Nephron (organoid): ENCODE measurements at regions not wholly inside any gene's neighbourhood (a gene's known extent, or its start where the extent isn't known, plus 50 kb on each side); places are given as distances from the start of the nearest gene placed in this dataset.

Experiments
- H3K27ac Mint-ChIP-seq, 3 experiments: 2 replicates each; pipeline ENCODE4 v1.8.0; 2020; ENCODE audit warnings: mixed read lengths in 3 of 3, mild to moderate bottlenecking in 2 of 3, moderate library complexity in 1 of 3
- H3K27me3 Mint-ChIP-seq: 2 replicates; pipeline ENCODE4 v1.8.0; 2021; ENCODE audit warnings: low read depth, mild to moderate bottlenecking, moderate library complexity, mixed read lengths
- H3K36me3 Mint-ChIP-seq: 2 replicates; pipeline ENCODE4 v1.8.0; 2020; ENCODE audit warnings: low read depth, mixed read lengths
- H3K4me1 Mint-ChIP-seq: 2 replicates; pipeline ENCODE4 v1.8.0; 2020; ENCODE audit warnings: mixed read lengths
- H3K4me3 Mint-ChIP-seq, 3 experiments: 2 replicates each; pipeline ENCODE4 v1.8.0; 2020; ENCODE audit warnings: mild to moderate bottlenecking in 3 of 3, mixed read lengths in 3 of 3, moderate library complexity in 2 of 3
- H3K9me3 Mint-ChIP-seq: 2 replicates; pipeline ENCODE4 v1.8.0; 2020; ENCODE audit warnings: mixed read lengths
- CTCF ChIP-seq, 3 experiments: fragments of 200-600 bp; sonication (generic); IDR thresholded peaks; one replicate each; pipeline ENCODE4 v1.5.0; 2021; ENCODE audit warnings: antibody characterized with exemption in 3 of 3; ENCODE audit not compliant: unreplicated experiment in 3 of 3

- no peaks in the 10 kb centered on the region for H3K27me3 Mint-ChIP-seq
- peak; percentile 45 to 60 (median 47) for TF ChIP-seq CTCF (IDR thresholded peaks at IDR 0.05; ENCODE audit: unreplicated experiment in 3 of 3)
- no peaks in the 10 kb centered on the region for H3K36me3 Mint-ChIP-seq
- H3K9me3 Mint-ChIP-seq = peaks cover 2% of the 10 kb centered on the region
- no peak overlapping the region for H3K27ac Mint-ChIP-seq
- H3K4me1 Mint-ChIP-seq = peaks cover 8% of the 10 kb centered on the region
- H3K4me3 Mint-ChIP-seq = no peak overlapping the region
Measured at GRCh38 chr4:81913427-81913879, 441.7 kb upstream of the RASGEF1B start.

GRCh38 chr4:81912376-81913030 is 440.8 kb upstream of the RASGEF1B start:
- Mint-ChIP-seq H3K4me3 (no peak overlapping the region), H3K27me3 (no peaks in the 10 kb centered on the region), H3K4me1 (peaks cover 8% of the 10 kb centered on the region), H3K27ac (no peak overlapping the region), H3K36me3 (no peaks in the 10 kb centered on the region), H3K9me3 (peaks cover 2% of the 10 kb centered on the region)
- TF ChIP-seq CTCF (IDR thresholded peaks at IDR 0.05; ENCODE audit: unreplicated experiment in 3 of 3) = no peak

- Mint-ChIP-seq H3K9me3 (no peaks in the 10 kb centered on the region), H3K36me3 (no peaks in the 10 kb centered on the region), H3K27me3 (no peaks in the 10 kb centered on the region), H3K4me3 (no peak overlapping the region), H3K27ac (no peak overlapping the region), H3K4me1 (no peaks in the 10 kb centered on the region)
- TF ChIP-seq CTCF (IDR thresholded peaks at IDR 0.05; ENCODE audit: unreplicated experiment in 3 of 3) = no peak
Measured at GRCh38 chr4:81906905-81907304, 435.2 kb upstream of the RASGEF1B start.

GRCh38 chr4:81905971-81906370 is 434.3 kb upstream of the RASGEF1B start:
- Mint-ChIP-seq H3K9me3 (no peaks in the 10 kb centered on the region), H3K4me1 (no peaks in the 10 kb centered on the region), H3K27ac (peak overlapping the region; percentile 82 to 97 (median 85)), H3K4me3 (no peak overlapping the region), H3K36me3 (no peaks in the 10 kb centered on the region), H3K27me3 (no peaks in the 10 kb centered on the region)
- no peak for TF ChIP-seq CTCF (IDR thresholded peaks at IDR 0.05; ENCODE audit: unreplicated experiment in 3 of 3)

- no peaks in the 10 kb centered on the region for H3K9me3 Mint-ChIP-seq
- no peaks in the 10 kb centered on the region for H3K4me1 Mint-ChIP-seq
- no peaks in the 10 kb centered on the region for H3K36me3 Mint-ChIP-seq
- no peak overlapping the region for H3K27ac Mint-ChIP-seq
- H3K4me3 Mint-ChIP-seq = no peak overlapping the region
- no peak for TF ChIP-seq CTCF (IDR thresholded peaks at IDR 0.05; ENCODE audit: unreplicated experiment in 3 of 3)
- H3K27me3 Mint-ChIP-seq = no peaks in the 10 kb centered on the region
Measured at GRCh38 chr4:81904121-81904520, 432.4 kb upstream of the RASGEF1B start.

- no peaks in the 10 kb centered on the region for H3K4me1 Mint-ChIP-seq
- TF ChIP-seq CTCF (IDR thresholded peaks at IDR 0.05; ENCODE audit: unreplicated experiment in 3 of 3) = no peak
- H3K9me3 Mint-ChIP-seq = no peaks in the 10 kb centered on the region
- no peak overlapping the region for H3K4me3 Mint-ChIP-seq
- no peaks in the 10 kb centered on the region for H3K27me3 Mint-ChIP-seq
- H3K27ac Mint-ChIP-seq = peak overlapping the region in 1 of 3 experiments; percentile 2
- no peaks in the 10 kb centered on the region for H3K36me3 Mint-ChIP-seq
Measured at GRCh38 chr4:81903212-81903611, 431.5 kb upstream of the RASGEF1B start.
